ENCODE measurements at regions not wholly inside any gene's neighbourhood (a gene's known extent, or its start where the extent isn't known, plus 50 kb on each side); places are given as distances from the start of the nearest gene placed in this dataset.

GRCh38 chr12:88339966-88340365, 197.9 kb downstream of the TMTC3 start:
- POLR2A ChIA-PET = no interaction called here
- Mint-ChIP-seq H3K27ac (no peak overlapping the region), H3K36me3 (ENCODE audit: low read depth) (no peaks in the 10 kb centered on the region), H3K4me1 (ENCODE audit: low read depth) (no peaks in the 10 kb centered on the region), H3K4me3 (no peak overlapping the region), H3K9me3 (no peaks in the 10 kb centered on the region), H3K27me3 (no peaks in the 10 kb centered on the region)
- CTCF ChIA-PET = no interaction called here
- no peak for ATAC-seq
- intact Hi-C loops (cut with micrococcal nuclease) = no loop called here
- TF ChIP-seq, protein P1, sequence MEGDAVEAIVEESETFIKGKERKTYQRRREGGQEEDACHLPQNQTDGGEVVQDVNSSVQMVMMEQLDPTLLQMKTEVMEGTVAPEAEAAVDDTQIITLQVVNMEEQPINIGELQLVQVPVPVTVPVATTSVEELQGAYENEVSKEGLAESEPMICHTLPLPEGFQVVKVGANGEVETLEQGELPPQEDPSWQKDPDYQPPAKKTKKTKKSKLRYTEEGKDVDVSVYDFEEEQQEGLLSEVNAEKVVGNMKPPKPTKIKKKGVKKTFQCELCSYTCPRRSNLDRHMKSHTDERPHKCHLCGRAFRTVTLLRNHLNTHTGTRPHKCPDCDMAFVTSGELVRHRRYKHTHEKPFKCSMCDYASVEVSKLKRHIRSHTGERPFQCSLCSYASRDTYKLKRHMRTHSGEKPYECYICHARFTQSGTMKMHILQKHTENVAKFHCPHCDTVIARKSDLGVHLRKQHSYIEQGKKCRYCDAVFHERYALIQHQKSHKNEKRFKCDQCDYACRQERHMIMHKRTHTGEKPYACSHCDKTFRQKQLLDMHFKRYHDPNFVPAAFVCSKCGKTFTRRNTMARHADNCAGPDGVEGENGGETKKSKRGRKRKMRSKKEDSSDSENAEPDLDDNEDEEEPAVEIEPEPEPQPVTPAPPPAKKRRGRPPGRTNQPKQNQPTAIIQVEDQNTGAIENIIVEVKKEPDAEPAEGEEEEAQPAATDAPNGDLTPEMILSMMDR (IDR thresholded peaks at IDR 0.05) = no peak
- DNase-seq = no peak

DNA sequence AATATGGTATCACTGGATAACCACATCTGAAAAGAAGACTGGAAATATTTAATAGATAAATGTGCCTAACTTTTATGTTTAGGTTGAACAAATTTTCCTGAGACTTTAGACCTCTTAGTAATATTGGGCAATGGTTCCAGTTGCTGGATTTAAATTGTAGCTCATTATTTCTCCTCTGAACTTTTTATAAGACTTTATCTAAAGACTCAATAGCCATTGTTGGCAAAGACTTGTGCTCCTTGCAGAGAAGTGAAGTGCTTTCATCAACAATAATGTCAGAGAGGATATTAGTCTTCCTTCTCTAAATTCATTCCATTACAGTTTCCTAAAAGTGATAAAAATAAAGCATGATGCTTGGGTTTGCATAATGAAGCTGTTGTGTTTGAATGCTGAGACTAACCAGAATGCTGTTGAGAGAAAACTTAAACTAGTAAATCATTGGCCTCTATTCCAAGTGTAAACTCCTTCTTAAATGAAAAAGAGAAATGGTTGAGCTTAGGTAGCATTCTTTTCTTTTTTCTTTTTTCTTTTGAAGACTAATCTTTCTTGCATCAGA, 200.2 kb downstream of the TMTC3 start:
- DNase-seq (no peak), ATAC-seq (no peak)
- TF ChIP-seq, protein P1 (IDR thresholded peaks at IDR 0.05) = no peak
- no peaks in the 10 kb centered on the region for H3K27me3 Mint-ChIP-seq
- no peak overlapping the region for H3K4me3 Mint-ChIP-seq
- peaks cover 1% of the 10 kb centered on the region for H3K9me3 Mint-ChIP-seq
- POLR2A ChIA-PET = no interaction called here
- no peak overlapping the region for H3K27ac Mint-ChIP-seq
- H3K36me3 Mint-ChIP-seq (ENCODE audit: low read depth) = no peaks in the 10 kb centered on the region
- intact Hi-C loops (cut with micrococcal nuclease) = no loop called here
- CTCF ChIA-PET = no interaction called here
- no peaks in the 10 kb centered on the region for H3K4me1 Mint-ChIP-seq (ENCODE audit: low read depth)

DNA sequence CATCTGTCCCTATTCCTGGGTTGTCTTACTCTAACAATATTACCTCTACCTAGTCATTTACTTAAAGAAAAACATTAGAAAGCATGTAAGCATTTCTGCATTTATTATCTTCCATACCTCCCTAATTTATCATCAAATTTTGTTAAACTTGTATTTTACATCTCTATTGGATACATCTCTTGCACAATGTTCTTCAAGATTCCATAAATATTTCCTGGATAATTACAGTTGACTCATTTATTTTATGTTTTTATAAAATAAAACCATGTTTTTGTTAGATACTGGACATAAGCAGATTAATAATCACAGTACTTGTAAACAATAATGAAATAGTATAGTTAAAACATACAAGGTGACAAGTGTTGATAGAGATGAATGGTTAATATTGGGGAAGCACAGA, 209.0 kb downstream of the TMTC3 start:
- CTCF ChIA-PET = no interaction called here
- POLR2A ChIA-PET = interaction anchor here (0.9 kb wide), 1 partner anchor 10 kb away, joined by 3 read pairs; no protein-coding TSS in a partner anchor
- no peaks in the 10 kb centered on the region for H3K36me3 Mint-ChIP-seq (ENCODE audit: low read depth)
- DNase-seq (no peak), ATAC-seq (no peak)
- intact Hi-C loops (cut with micrococcal nuclease) = no loop called here
- no peaks in the 10 kb centered on the region for H3K27me3 Mint-ChIP-seq
- TF ChIP-seq, protein P1 (IDR thresholded peaks at IDR 0.05) = no peak
- no peaks in the 10 kb centered on the region for H3K4me1 Mint-ChIP-seq (ENCODE audit: low read depth)
- H3K27ac Mint-ChIP-seq = no peak overlapping the region
- H3K4me3 Mint-ChIP-seq = no peak overlapping the region
- peaks cover 1% of the 10 kb centered on the region for H3K9me3 Mint-ChIP-seq

DNA sequence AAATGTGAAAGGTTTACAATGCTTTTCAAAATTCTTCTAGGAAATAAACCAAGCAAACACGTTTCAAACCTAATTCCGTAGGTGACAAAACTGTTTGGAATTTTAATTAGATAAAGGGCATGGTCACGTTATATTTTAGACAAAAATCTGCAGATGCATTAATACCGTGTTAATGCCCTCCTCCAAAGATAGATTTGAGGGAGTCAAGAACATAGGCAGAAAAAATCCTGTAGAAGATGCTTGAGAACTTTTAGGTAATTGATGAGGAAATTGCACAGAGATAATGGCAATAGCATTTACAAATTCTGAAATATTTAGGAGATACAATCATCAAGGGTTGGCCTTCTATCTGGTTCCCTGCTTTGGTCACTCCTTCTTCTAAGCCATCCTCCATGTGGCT, 212.6 kb downstream of the TMTC3 start:
- intact Hi-C loops (cut with micrococcal nuclease) = no loop called here
- POLR2A ChIA-PET = no interaction called here

DNA sequence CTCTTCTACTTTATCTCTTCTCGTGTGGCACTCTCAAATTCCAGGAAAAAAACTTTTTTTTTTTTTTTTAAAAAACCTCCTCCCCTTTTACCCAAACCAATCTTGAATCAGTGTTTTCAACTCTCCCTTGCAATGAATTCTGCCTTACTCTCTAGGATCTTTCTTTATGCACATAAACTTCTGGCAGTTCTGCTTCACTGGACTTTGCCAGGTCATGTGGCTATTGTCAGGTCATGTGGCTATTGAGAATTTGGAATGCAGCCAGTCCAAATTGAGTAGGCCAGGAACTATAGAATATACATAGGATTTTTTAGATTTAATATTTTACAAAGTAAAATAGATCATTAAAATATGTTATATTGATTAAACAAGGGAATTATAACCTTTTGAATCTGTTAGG, 218.2 kb downstream of the TMTC3 start:
- H3K4me3 Mint-ChIP-seq = no peak overlapping the region
- intact Hi-C loops (cut with micrococcal nuclease) = no loop called here
- ChIA-PET CTCF (interaction anchor here (0.7 kb wide), 1 partner anchor 502 kb away, joined by 3 read pairs; no protein-coding TSS in a partner anchor), POLR2A (no interaction called here)
- no peak for DNase-seq
- no peak for ATAC-seq
- no peaks in the 10 kb centered on the region for H3K4me1 Mint-ChIP-seq (ENCODE audit: low read depth)
- H3K36me3 Mint-ChIP-seq (ENCODE audit: low read depth) = no peaks in the 10 kb centered on the region
- H3K9me3 Mint-ChIP-seq = no peaks in the 10 kb centered on the region
- TF ChIP-seq, protein P1 (IDR thresholded peaks at IDR 0.05) = no peak
- H3K27me3 Mint-ChIP-seq = no peaks in the 10 kb centered on the region
- no peak overlapping the region for H3K27ac Mint-ChIP-seq

More for the DNA sequence above, 212.6 kb downstream of the TMTC3 start:
- ATAC-seq (no peak), DNase-seq (no peak)
- Mint-ChIP-seq H3K27ac (no peak overlapping the region), H3K27me3 (no peaks in the 10 kb centered on the region), H3K4me1 (ENCODE audit: low read depth) (no peaks in the 10 kb centered on the region), H3K4me3 (no peak overlapping the region), H3K9me3 (no peaks in the 10 kb centered on the region), H3K36me3 (ENCODE audit: low read depth) (no peaks in the 10 kb centered on the region)
- TF ChIP-seq, protein P1 (IDR thresholded peaks at IDR 0.05) = no peak
- CTCF ChIA-PET = no interaction called here

Data from activated CD8-positive, alpha-beta T cell treated with anti-CD3 and anti-CD28 coated beads for 36 hours (primary cell).